ENCODE measurements at regions not wholly inside any gene's neighbourhood (a gene's known extent, or its start where the extent isn't known, plus 50 kb on each side); places are given as distances from the start of the nearest gene placed in this dataset.

GRCh38 chr6:159463119-159463829 lies 229.8 kb downstream of the SOD2 start:
- no peak overlapping the region for H3K4me3 Mint-ChIP-seq

GRCh38 chr6:159462431-159462830 lies 230.6 kb downstream of the SOD2 start:
- H3K27ac Mint-ChIP-seq, result no peak overlapping the region
- peaks cover 6% of the 10 kb centered on the region for H3K27me3 Mint-ChIP-seq
- peaks cover 4% of the 10 kb centered on the region for H3K4me1 Mint-ChIP-seq (ENCODE audit: low read depth)

More at GRCh38 chr6:159463119-159463829, 229.8 kb downstream of the SOD2 start:
- Mint-ChIP-seq H3K36me3 (no peaks in the 10 kb centered on the region), H3K9me3 (ENCODE audit: low read depth) (no peaks in the 10 kb centered on the region), H3K4me1 (ENCODE audit: low read depth) (peaks cover 4% of the 10 kb centered on the region), H3K27ac (no peak overlapping the region), H3K27me3 (peaks cover 6% of the 10 kb centered on the region)

GRCh38 chr6:159461998-159462397 lies 231.0 kb downstream of the SOD2 start:
- H3K9me3 Mint-ChIP-seq (ENCODE audit: low read depth), result no peaks in the 10 kb centered on the region
- no peaks in the 10 kb centered on the region for H3K36me3 Mint-ChIP-seq
- no peak overlapping the region for H3K4me3 Mint-ChIP-seq
- peaks cover under 1% of the 10 kb centered on the region for H3K4me1 Mint-ChIP-seq (ENCODE audit: low read depth)
- no peak overlapping the region for H3K27ac Mint-ChIP-seq
- H3K27me3 Mint-ChIP-seq, result peaks cover 4% of the 10 kb centered on the region

More at GRCh38 chr6:159462431-159462830, 230.6 kb downstream of the SOD2 start:
- no peaks in the 10 kb centered on the region for H3K9me3 Mint-ChIP-seq (ENCODE audit: low read depth)
- H3K4me3 Mint-ChIP-seq, result no peak overlapping the region
- H3K36me3 Mint-ChIP-seq, result no peaks in the 10 kb centered on the region

- Mint-ChIP-seq H3K27me3 (peaks cover 4% of the 10 kb centered on the region), H3K4me3 (no peak overlapping the region), H3K27ac (no peak overlapping the region), H3K4me1 (ENCODE audit: low read depth) (no peaks in the 10 kb centered on the region), H3K9me3 (ENCODE audit: low read depth) (no peaks in the 10 kb centered on the region), H3K36me3 (no peaks in the 10 kb centered on the region)
Observed at GRCh38 chr6:159461266-159461665, 231.8 kb downstream of the SOD2 start.

GRCh38 chr6:159460476-159460875 lies 232.6 kb downstream of the SOD2 start:
- Mint-ChIP-seq H3K27ac (no peak overlapping the region), H3K27me3 (peaks cover 3% of the 10 kb centered on the region), H3K4me1 (ENCODE audit: low read depth) (no peaks in the 10 kb centered on the region), H3K4me3 (no peak overlapping the region), H3K9me3 (ENCODE audit: low read depth) (no peaks in the 10 kb centered on the region), H3K36me3 (no peaks in the 10 kb centered on the region)

GRCh38 chr6:159456349-159456748 lies 236.7 kb downstream of the SOD2 start:
- Mint-ChIP-seq H3K36me3 (no peaks in the 10 kb centered on the region), H3K27ac (no peak overlapping the region), H3K4me1 (ENCODE audit: low read depth) (no peaks in the 10 kb centered on the region), H3K4me3 (no peak overlapping the region), H3K27me3 (peaks cover 9% of the 10 kb centered on the region), H3K9me3 (ENCODE audit: low read depth) (no peaks in the 10 kb centered on the region)

GRCh38 chr6:159455700-159456274 lies 237.3 kb downstream of the SOD2 start:
- Mint-ChIP-seq H3K4me1 (ENCODE audit: low read depth) (no peaks in the 10 kb centered on the region), H3K27ac (no peak overlapping the region), H3K9me3 (ENCODE audit: low read depth) (no peaks in the 10 kb centered on the region)

GRCh38 chr6:159450815-159451465 lies 242.1 kb downstream of the SOD2 start:
- Mint-ChIP-seq H3K27ac (no peak overlapping the region), H3K4me1 (ENCODE audit: low read depth) (no peaks in the 10 kb centered on the region), H3K36me3 (no peaks in the 10 kb centered on the region), H3K27me3 (peaks cover 17% of the 10 kb centered on the region), H3K4me3 (no peak overlapping the region), H3K9me3 (ENCODE audit: low read depth) (no peaks in the 10 kb centered on the region)

More at GRCh38 chr6:159455700-159456274, 237.3 kb downstream of the SOD2 start:
- Mint-ChIP-seq H3K36me3 (no peaks in the 10 kb centered on the region), H3K4me3 (no peak overlapping the region), H3K27me3 (peaks cover 6% of the 10 kb centered on the region)

GRCh38 chr6:159446340-159446739 lies 246.7 kb downstream of the SOD2 start:
- no peaks in the 10 kb centered on the region for H3K9me3 Mint-ChIP-seq (ENCODE audit: low read depth)
- H3K27ac Mint-ChIP-seq, result no peak overlapping the region
- peaks cover 14% of the 10 kb centered on the region for H3K27me3 Mint-ChIP-seq
- H3K4me3 Mint-ChIP-seq, result no peak overlapping the region
- H3K36me3 Mint-ChIP-seq, result no peaks in the 10 kb centered on the region
- no peaks in the 10 kb centered on the region for H3K4me1 Mint-ChIP-seq (ENCODE audit: low read depth)

- H3K9me3 Mint-ChIP-seq (ENCODE audit: low read depth), result no peaks in the 10 kb centered on the region
- no peaks in the 10 kb centered on the region for H3K36me3 Mint-ChIP-seq
- H3K27me3 Mint-ChIP-seq, result peaks cover 12% of the 10 kb centered on the region
- no peaks in the 10 kb centered on the region for H3K4me1 Mint-ChIP-seq (ENCODE audit: low read depth)
- no peak overlapping the region for H3K4me3 Mint-ChIP-seq
- H3K27ac Mint-ChIP-seq, result no peak overlapping the region
Observed at GRCh38 chr6:159445351-159445750, 247.7 kb downstream of the SOD2 start.

GRCh38 chr6:159444056-159444760 lies 248.8 kb downstream of the SOD2 start:
- Mint-ChIP-seq H3K36me3 (no peaks in the 10 kb centered on the region), H3K4me1 (ENCODE audit: low read depth) (no peaks in the 10 kb centered on the region)

GRCh38 chr6:159443417-159443920 lies 249.6 kb downstream of the SOD2 start:
- Mint-ChIP-seq H3K36me3 (no peaks in the 10 kb centered on the region), H3K9me3 (ENCODE audit: low read depth) (no peaks in the 10 kb centered on the region), H3K27me3 (peaks cover 11% of the 10 kb centered on the region)

More at GRCh38 chr6:159444056-159444760, 248.8 kb downstream of the SOD2 start:
- no peaks in the 10 kb centered on the region for H3K9me3 Mint-ChIP-seq (ENCODE audit: low read depth)
- no peak overlapping the region for H3K27ac Mint-ChIP-seq
- H3K4me3 Mint-ChIP-seq, result no peak overlapping the region
- peaks cover 11% of the 10 kb centered on the region for H3K27me3 Mint-ChIP-seq

GRCh38 chr6:159441704-159441981 lies 251.4 kb downstream of the SOD2 start:
- no peaks in the 10 kb centered on the region for H3K4me1 Mint-ChIP-seq (ENCODE audit: low read depth)
- H3K27ac Mint-ChIP-seq, result no peak overlapping the region
- no peak overlapping the region for H3K4me3 Mint-ChIP-seq
- peaks cover 3% of the 10 kb centered on the region for H3K27me3 Mint-ChIP-seq
- H3K9me3 Mint-ChIP-seq (ENCODE audit: low read depth), result no peaks in the 10 kb centered on the region
- H3K36me3 Mint-ChIP-seq, result no peaks in the 10 kb centered on the region

More at GRCh38 chr6:159443417-159443920, 249.6 kb downstream of the SOD2 start:
- Mint-ChIP-seq H3K27ac (no peak overlapping the region), H3K4me1 (ENCODE audit: low read depth) (no peaks in the 10 kb centered on the region), H3K4me3 (no peak overlapping the region)

- no peaks in the 10 kb centered on the region for H3K36me3 Mint-ChIP-seq
- no peaks in the 10 kb centered on the region for H3K9me3 Mint-ChIP-seq (ENCODE audit: low read depth)
- H3K27me3 Mint-ChIP-seq, result peaks cover 5% of the 10 kb centered on the region
Observed at GRCh38 chr6:159440911-159441703, 251.9 kb downstream of the SOD2 start.

More at GRCh38 chr6:159440911-159441703, 251.9 kb downstream of the SOD2 start:
- Mint-ChIP-seq H3K4me3 (no peak overlapping the region), H3K4me1 (ENCODE audit: low read depth) (no peaks in the 10 kb centered on the region), H3K27ac (no peak overlapping the region)
